Muscle layer of duodenum (tissue), 2 donors: ENCODE measurements at regions not wholly inside any gene's neighbourhood (a gene's known extent, or its start where the extent isn't known, plus 50 kb on each side); places are given as distances from the start of the nearest gene placed in this dataset.
"Not testable (repeated sequence)": the region's sequence is repeated elsewhere in the genome, so short reads cannot be mapped to it uniquely, and the experiment has no call there.

Experiments used
- H3K27ac ChIP-seq: one replicate; pipeline ENCODE4 v1.7.0; 2013; ENCODE audit warnings: mild to moderate bottlenecking, low read length
- H3K27me3 ChIP-seq: one replicate; pipeline ENCODE4 v1.7.0; 2013; ENCODE audit warnings: low read depth, mild to moderate bottlenecking, control low read depth, low read length
- H3K36me3 ChIP-seq, 2 donors: one replicate each; pipeline ENCODE4 v1.7.0; 2013; ENCODE audit warnings: low read length in 2 of 2, control low read depth in 1 of 2, mild to moderate bottlenecking in 1 of 2; ENCODE audit not compliant: insufficient read depth in 2 of 2, control insufficient read depth in 1 of 2
- H3K4me1 ChIP-seq, 2 donors: one replicate each; pipeline ENCODE4 v1.7.0; 2013; ENCODE audit warnings: low read length in 2 of 2, mild to moderate bottlenecking in 2 of 2, control low read depth in 1 of 2, moderate library complexity in 1 of 2; ENCODE audit not compliant: insufficient read depth in 2 of 2, control insufficient read depth in 1 of 2
- H3K4me3 ChIP-seq, 2 donors: one replicate each; pipeline ENCODE4 v1.7.0; 2013; ENCODE audit warnings: low read length in 2 of 2, low read depth in 1 of 2, mild to moderate bottlenecking in 1 of 2
- H3K9me3 ChIP-seq, 2 donors: one replicate each; pipeline ENCODE4 v1.7.0; 2013; ENCODE audit warnings: low read length in 2 of 2, control low read depth in 1 of 2, mild to moderate bottlenecking in 1 of 2; ENCODE audit not compliant: control insufficient read depth in 1 of 2
- donor health status: healthy.

DNA sequence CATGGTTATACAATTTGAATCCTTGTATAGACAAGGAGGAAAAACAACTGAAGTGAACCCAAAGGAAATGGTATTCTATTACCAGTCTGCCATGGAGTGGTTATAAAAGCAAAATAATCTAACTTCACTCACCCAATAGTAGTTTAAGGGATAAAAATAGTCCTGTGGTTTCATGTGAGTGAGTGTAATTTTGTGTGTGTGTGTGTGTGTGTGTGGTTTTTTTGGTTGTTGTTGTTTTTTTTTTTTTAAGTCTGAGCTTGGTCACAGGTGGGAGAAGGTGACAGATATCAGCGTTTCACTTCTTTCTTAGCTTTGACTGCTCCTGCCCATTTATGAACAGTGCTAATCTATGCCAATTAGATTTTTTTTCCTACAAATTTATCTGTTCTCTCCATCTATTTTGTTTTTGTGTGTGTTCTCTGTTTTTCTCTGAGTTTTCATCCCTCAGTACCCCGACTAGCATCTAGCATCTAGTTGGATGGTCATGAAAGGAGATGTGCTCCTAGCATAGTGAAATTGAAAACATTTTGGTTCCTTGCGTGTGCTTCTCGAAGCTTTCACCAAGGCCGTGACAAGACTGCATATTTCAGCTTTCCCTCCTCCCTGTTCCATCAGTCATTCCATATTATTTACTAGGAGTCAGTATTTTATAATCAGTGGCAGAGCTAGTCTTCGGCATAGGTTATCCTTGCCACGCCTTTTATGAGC lies 200.1 kb upstream of the DTNA start:
- no peaks in the 10 kb centered on the region for H3K36me3 ChIP-seq
- H3K4me1 ChIP-seq, result no peaks in the 10 kb centered on the region
- H3K9me3 ChIP-seq, result no peaks in the 10 kb centered on the region
- no peak overlapping the region for H3K27ac ChIP-seq
- H3K4me3 ChIP-seq, result no peak overlapping the region
- no peaks in the 10 kb centered on the region for H3K27me3 ChIP-seq

GRCh38 chr18:34510926-34511325 lies 199.2 kb upstream of the DTNA start:
- no peak overlapping the region for H3K4me3 ChIP-seq
- H3K27ac ChIP-seq, result no peak overlapping the region
- no peaks in the 10 kb centered on the region for H3K36me3 ChIP-seq
- no peaks in the 10 kb centered on the region for H3K27me3 ChIP-seq
- no peaks in the 10 kb centered on the region for H3K9me3 ChIP-seq
- no peaks in the 10 kb centered on the region for H3K4me1 ChIP-seq

DNA sequence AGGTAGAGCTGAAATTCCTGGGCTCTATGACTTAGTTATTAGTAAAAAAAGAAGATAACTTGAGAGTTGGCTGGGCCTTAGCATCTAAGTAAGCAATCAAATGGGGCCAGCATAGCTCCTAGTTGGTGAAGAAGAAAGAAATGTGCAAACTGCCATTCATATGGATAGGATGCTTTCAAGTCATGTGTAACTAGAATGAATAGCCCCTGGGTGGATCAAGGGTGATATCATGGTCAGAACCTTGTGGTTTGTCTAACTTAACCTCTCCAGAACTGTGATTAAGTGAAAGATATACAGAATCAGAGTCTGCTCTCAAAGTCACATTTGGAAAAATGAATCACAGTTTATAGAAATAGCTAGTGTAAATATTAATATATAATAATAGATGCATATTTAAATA lies 198.7 kb upstream of the DTNA start:
- no peak overlapping the region for H3K27ac ChIP-seq
- H3K4me1 ChIP-seq, result no peaks in the 10 kb centered on the region
- no peaks in the 10 kb centered on the region for H3K27me3 ChIP-seq
- no peaks in the 10 kb centered on the region for H3K36me3 ChIP-seq
- no peaks in the 10 kb centered on the region for H3K9me3 ChIP-seq
- H3K4me3 ChIP-seq, result no peak overlapping the region

- Histone ChIP-seq H3K4me1 (no peaks in the 10 kb centered on the region), H3K36me3 (no peaks in the 10 kb centered on the region), H3K4me3 (no peak overlapping the region), H3K27ac (no peak overlapping the region), H3K27me3 (no peaks in the 10 kb centered on the region), H3K9me3 (no peaks in the 10 kb centered on the region)
These were observed 198.2 kb upstream of the DTNA start for GRCh38 chr18:34511879-34512278.

- no peaks in the 10 kb centered on the region for H3K9me3 ChIP-seq
- H3K27ac ChIP-seq, result no peak overlapping the region
- H3K4me3 ChIP-seq, result no peak overlapping the region
- no peaks in the 10 kb centered on the region for H3K36me3 ChIP-seq
- H3K27me3 ChIP-seq, result no peaks in the 10 kb centered on the region
- no peaks in the 10 kb centered on the region for H3K4me1 ChIP-seq
These were observed 195.9 kb upstream of the DTNA start for GRCh38 chr18:34514238-34514637.

DNA sequence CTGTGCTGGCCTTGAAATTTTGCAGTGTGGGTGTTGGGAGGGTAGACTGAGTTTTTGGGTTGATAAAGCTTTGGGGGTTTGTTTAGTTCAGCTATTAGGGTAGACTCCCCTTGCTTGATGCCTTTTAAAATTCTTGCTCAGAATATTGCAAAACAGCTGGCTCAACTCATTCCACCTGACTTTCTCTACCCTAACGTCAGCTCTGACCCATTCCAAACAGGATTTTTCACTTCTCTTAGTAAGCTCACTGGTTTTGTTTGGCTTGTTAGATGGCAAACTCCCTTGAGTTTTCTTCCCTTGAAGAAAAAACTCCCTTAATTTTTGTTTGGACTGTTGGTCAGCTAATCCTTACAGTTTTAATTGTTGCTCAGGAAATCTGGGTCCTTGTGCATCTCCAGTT lies 195.1 kb upstream of the DTNA start:
- Histone ChIP-seq H3K4me1 (no peaks in the 10 kb centered on the region), H3K4me3 (no peak overlapping the region), H3K27ac (no peak overlapping the region)

DNA sequence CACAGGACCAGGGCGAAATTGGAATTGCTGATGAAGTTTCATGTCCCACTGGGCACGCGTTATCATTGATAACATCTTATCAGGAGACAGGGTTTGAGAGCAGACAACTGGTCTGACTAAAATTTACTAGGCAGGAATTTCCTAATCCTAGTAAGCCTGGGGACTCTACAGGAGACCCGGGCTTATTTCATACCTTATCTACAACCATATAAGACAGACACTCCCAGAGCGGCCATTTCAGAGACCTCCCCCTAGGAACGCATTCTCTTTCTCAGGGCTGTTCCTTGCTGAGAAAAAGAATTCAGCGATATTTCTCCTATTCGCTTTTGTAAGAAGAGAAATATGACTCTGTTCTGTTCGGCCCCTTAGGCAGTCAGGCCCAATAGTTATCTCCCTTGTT lies 193.7 kb upstream of the DTNA start:
- not testable (repeated sequence) for H3K36me3 ChIP-seq, H3K4me1 ChIP-seq, H3K4me3 ChIP-seq, H3K27me3 ChIP-seq, H3K9me3 ChIP-seq, H3K27ac ChIP-seq

More for the DNA sequence above, 195.1 kb upstream of the DTNA start:
- H3K27me3 ChIP-seq, result no peaks in the 10 kb centered on the region
- H3K9me3 ChIP-seq, result no peaks in the 10 kb centered on the region
- H3K36me3 ChIP-seq, result no peaks in the 10 kb centered on the region

DNA sequence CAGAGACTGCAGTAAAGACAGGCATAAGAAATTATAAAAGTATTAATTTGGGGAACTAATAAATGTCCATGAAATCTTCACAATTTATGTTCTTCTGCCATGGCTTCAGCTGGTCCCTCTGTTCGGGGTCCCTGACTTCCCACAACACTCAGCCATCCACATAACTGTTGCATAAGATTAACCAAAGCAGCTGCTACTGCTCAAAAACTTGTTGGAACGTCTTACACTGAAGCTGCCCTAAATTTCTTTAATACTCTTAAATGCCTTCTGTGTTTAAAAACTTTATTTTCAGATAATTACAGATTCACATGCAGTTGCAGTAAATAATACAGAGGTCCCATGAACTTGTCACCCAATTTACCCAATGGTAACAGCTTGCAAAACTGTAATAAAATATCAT lies 193.1 kb upstream of the DTNA start:
- H3K4me1 ChIP-seq, H3K36me3 ChIP-seq, H3K4me3 ChIP-seq, H3K9me3 ChIP-seq, H3K27ac ChIP-seq, H3K27me3 ChIP-seq: not testable (repeated sequence)

GRCh38 chr18:34521040-34521439 lies 189.1 kb upstream of the DTNA start:
- Histone ChIP-seq H3K9me3 (no peaks in the 10 kb centered on the region), H3K4me1 (no peaks in the 10 kb centered on the region), H3K27me3 (no peaks in the 10 kb centered on the region), H3K4me3 (no peak overlapping the region), H3K36me3 (no peaks in the 10 kb centered on the region), H3K27ac (no peak overlapping the region)

DNA sequence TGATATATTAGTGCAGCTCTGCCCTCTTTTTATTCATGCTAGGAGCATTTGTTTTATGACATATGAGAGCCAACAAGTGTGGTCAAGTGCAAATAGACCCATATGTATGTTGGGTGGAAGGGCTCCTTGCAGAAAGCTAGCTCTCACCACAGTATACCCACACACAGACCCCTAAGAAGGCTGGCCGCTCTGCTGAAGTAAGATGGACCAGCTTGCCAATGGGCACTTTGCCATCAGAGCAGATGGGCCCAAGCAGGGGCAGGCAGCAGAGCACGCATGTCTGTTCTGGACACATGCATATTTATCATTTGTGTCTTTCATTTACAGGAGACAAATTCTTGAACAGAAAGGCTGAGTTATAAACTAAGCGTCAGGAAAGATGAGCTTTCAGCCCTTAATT lies 187.5 kb upstream of the DTNA start:
- H3K4me1 ChIP-seq, result no peaks in the 10 kb centered on the region

GRCh38 chr18:34525244-34525643 lies 184.9 kb upstream of the DTNA start:
- Histone ChIP-seq H3K27me3 (no peaks in the 10 kb centered on the region), H3K4me1 (peaks cover 0 to 10% of the 10 kb centered on the region in 2 donors), H3K4me3 (no peak overlapping the region), H3K36me3 (no peaks in the 10 kb centered on the region), H3K27ac (no peak overlapping the region), H3K9me3 (no peaks in the 10 kb centered on the region)

More for the DNA sequence above, 187.5 kb upstream of the DTNA start:
- no peaks in the 10 kb centered on the region for H3K36me3 ChIP-seq
- H3K27me3 ChIP-seq, result no peaks in the 10 kb centered on the region
- no peak overlapping the region for H3K27ac ChIP-seq
- H3K4me3 ChIP-seq, result no peak overlapping the region
- no peaks in the 10 kb centered on the region for H3K9me3 ChIP-seq

DNA sequence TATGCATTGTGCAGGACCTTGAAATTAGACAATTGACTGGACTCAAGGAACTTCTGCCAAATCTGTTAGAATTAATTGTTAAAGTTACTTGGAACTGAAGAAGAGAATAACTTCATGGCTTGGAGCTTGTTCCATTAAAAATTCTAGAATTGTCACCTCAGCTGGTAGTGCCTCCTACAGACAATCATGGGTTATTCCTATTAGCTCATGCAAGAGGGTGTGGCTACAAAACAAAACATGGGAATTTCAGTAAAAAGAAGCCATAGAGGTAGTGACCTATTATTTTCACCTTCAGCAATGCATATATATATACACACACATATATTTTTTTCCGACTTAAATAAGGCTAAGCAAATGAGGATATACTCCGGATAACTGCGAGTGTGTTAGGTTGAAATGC lies 181.9 kb upstream of the DTNA start:
- Histone ChIP-seq H3K36me3 (no peaks in the 10 kb centered on the region), H3K4me3 (no peak overlapping the region), H3K9me3 (no peaks in the 10 kb centered on the region), H3K27ac (no peak overlapping the region), H3K27me3 (no peaks in the 10 kb centered on the region), H3K4me1 (peaks cover 0 to 10% of the 10 kb centered on the region in 2 donors)
